HG02885 (cell line): ENCODE measurements at regions not wholly inside any gene's neighbourhood (a gene's known extent, or its start where the extent isn't known, plus 50 kb on each side); places are given as distances from the start of the nearest gene placed in this dataset.

ENCODE experiments used
- ATAC-seq: cut with Tn5 transposase; IDR thresholded peaks from one replicate; pipeline ENCODE4 v1.9.1; 2021; ENCODE audit warnings: mild to moderate bottlenecking; ENCODE audit not compliant: unreplicated experiment, poor library complexity

DNA sequence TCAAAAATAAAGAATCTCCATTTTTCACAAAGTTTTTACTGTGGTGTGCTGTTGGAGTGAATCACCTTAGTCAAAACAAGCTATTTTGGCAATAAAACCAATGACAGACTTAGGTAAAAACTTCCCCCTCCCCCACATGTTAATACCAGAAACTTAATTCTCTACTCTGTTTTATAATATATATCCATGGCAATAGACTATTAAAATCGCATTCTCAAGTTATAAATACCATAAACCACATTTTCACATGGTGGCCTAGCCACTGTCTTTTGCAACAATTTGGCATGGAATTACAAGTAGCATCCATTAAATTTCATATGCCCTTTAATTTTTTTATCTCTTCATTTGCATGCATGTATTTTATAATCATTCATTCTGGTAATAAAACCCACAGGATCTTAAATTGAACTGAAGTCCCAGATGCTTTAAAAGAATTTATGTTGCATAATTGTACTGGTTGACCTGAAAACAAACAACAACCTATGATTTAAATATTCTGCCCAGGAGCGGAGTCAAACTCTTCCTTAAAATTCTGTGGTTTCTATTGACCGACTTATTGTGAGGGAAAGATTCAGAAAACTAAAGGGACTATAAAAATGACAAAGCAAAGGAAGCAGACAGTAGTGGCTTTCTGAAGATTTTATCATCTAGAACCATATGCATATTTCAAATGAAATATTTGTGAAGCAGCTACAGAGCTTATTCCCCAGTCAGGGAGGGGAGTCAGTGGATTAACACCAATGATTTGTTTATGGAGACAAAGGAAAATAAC, 229.0 kb upstream of the TBL1XR1 start:
- ATAC-seq, result no peak

DNA sequence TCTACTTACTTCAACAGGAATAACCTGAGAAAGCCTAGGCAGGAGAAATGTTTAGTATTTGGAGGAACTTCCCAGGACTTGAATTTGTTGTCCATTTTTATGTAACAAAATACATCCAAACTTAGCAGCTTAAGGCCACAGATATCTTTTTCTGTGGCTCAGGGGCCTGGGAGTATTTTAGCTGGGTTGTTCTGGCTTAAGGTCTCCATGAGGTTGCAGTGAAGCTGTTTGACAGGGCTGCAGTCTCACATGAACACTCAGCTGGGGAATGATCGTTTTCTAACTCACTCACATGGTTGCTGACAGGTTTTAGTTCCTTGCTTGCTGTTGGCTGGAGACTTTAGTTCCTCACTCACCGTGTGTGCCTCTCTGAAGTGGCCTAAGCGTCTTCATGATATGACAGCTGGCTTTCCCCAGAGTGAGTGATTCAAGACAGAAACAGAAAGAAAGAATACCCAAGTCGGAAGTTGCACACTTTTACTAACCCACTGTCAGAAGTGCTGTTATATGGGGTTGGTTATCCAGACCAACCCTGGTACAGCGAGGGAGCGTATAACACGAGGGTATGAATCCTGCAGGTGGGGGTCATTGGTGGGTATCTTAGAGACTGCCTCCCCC, 229.7 kb upstream of the TBL1XR1 start:
- ATAC-seq, result peak; percentile 99

DNA sequence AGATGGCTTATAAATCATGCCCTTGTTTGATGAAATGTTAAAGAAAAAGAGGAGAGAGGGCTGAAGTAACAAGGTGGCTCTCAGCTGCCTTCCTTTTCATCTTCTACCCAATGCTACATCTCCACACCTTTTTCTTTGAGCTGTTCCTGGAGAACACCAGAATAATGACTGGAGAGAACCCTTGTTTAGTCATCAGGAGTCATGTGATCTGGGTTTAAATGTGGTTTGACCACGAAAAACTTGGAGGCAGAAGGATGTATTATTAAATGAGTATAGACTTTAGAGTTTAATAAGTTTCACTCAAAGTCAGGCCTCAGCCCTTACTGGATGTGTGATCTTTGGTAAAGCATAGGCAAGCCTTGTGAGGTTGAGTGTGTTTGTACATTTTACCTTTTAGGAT, 230.3 kb upstream of the TBL1XR1 start:
- no peak for ATAC-seq

DNA sequence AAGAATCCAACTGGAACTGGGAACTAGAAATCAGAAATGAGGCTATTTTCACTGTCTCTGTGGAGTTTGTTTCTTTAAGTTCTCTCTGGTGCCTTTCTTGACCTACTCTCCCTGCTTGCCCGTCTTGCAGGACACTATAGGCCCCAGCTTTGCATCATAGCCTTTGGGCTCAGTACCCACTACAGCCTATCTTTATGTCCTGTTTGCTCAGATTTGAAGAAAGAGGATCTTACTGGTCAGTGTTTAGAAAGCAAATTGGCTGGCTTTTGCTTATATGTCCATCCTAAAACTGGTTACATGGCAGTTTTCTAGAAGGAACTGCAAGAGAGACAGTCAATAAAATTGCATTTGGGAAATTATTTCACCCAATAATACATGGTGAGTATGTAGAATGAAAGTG, 231.8 kb upstream of the TBL1XR1 start:
- ATAC-seq, result no peak

DNA sequence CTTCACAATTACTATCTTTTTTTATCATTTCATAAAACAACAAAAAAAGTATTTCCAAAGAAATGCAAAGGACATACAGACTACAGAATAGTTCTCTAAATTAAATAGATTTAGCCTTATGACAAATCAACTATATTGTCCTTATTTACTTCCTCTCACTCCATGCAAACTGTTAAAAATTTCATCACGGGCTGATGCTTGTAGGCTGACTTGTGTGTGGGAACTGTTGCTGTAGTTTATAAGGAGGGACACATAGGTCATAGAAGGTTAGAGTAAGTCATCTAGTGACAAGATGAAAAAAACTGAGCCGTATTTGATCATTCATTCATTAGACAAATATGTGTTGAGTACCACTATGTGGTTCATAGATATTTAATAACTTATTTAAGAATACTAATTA, 232.5 kb upstream of the TBL1XR1 start:
- no peak for ATAC-seq

DNA sequence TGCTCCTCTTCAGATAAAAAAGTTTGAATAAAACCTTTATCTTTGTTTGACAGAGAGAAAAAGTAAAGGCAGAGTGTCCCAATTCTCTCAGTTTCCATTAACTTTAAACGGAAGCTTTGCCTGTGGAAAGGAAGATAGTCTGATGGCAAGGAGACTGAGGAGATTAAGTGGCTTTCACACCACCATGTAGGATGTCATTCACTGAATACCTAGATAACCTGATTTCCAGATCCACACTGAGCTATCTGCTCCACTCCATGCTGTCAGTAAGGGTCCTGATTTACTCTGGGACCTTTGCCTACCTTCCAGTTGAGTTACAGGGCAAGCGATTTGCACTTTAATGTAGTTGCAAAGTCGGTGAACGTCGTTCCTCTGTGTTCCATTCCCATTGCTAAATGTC, 233.4 kb upstream of the TBL1XR1 start:
- no peak for ATAC-seq

DNA sequence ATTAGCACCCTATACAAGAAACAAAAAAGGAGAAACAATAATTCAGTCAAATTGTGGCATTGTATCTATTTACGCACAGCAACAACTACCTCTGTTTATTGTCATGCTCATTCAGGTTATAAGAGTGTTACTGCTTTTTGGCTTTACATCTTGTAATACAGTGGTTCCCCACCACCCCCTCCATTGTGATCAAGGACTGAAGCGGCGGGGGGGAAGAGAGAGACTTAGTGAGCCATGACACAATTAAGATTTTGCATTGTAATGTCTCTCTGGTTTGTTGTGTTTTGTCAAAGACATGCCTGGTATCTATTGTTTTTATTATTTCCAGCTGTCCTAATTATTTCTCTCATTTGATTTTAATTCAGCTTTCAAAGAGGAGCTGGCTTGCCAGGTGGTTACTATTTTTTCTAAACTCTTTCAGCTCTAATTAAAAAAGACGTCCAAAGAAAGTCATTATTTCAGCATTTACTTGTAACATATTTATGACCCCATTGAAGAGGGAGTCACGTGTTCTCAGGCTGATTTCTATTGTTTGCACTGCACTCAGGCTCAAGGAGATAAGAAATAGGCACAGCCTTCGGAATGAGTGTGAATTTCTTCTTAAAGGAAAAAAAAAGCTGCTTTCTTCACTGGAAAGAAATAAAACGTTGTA, 234.4 kb upstream of the TBL1XR1 start:
- no peak for ATAC-seq

DNA sequence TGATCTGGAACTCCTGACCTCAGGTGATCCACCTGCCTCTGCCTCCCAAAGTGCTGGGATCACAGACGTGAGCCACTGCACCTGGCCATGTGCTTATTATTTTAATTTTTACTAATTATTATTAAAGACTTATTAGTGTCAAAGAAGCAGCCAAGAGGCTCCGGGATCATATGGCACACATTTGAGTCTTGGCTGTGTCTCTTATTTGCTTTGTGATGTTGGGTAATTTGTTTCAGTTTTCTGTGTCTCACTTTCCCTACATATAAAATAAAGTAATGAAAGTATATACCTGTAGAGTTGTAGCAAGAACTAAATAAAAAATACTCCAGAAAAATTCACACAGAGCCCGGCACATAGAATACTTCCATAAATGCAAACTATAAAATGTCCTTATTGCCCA, 238.0 kb upstream of the TBL1XR1 start:
- no peak for ATAC-seq

DNA sequence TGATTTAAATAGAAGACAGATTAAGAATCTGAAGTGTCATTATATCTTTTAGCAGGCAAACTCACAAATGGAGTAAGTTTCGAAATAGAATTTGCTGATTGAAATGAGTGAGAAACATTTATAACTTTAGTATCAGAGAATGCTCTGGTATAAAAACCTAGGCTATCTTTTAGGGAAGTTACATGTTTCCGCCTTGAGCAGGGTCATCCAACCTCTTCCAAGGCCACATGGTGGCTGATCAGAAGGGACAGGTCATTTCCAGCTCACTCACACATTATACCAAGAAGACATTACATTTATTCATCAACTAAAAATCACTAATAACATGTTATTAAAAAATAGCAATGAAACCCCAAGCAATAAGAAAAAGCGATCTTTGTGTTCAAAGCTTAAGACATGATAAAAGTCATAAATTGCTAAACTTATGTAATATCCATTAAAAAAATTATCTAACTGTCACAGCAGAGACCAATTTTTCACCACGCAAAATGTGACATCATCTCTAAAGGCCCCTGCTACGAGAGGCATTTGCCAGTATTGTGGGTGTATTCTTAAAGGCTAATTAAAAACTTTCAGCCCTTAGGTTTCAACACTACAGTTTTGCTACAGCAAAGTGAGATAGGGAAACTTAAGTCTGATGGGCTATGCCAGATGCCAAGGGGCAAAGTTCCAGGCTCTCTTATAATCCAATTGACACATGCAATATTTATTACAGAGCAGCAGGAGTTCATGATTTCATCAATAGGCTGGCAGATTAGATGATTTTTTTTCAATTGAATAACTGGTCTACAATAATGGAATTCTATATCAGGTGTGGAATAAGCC, 240.4 kb upstream of the TBL1XR1 start:
- no peak for ATAC-seq

DNA sequence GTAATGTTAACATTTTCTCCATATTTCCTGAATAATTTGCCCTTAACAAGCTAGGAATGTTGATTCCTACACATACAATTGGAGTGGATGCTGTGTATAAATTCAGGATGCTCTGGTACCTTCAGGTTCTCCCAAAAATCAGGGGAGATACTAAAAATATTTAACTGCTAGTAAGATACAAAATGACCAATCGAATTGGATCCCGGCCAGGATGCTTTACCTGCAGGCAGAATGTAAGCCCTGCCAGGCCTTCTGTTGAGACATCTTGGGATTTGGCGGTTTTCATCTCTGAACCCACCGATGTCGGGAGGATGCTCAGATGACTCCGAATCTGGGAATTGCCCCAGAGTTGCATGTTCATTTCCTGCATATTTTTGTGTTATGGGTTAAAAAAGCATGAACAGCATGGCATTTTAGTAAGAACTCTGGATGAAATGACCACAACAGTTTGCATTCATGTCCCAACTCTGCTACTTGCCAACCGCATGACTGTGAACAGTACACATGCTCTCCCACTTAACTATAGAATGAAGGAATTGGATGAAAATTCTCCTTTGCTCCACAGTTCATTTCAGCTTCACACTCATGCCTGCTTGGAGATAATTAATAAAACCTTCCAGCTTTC, 241.4 kb upstream of the TBL1XR1 start:
- no peak for ATAC-seq

DNA sequence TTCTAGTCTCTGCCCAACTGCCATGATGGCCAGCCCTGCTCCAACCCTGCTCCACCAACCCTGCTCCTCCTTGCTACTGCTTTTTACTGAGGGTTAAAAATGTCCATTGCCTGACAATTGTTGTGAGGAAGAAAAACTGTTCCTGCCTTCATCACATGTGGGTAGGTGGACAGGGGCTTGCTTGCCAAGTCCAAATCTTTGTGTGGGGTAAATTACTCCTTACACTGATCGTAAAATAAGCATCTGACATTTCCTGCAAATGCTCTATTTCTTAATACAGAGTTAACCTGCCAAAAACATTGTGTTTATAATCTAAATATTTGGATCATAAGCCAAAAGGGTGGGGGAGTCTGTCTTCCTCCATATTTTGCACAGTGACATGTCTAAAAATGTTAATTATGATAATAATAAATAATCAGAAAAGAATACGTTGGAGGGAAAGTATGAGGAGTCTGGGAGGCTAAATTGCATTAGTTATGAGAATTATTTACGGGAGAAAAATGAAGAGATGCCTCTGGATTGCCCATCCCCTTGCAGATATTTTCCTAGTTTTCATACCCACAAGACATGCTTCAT, 242.5 kb upstream of the TBL1XR1 start:
- ATAC-seq, result no peak

DNA sequence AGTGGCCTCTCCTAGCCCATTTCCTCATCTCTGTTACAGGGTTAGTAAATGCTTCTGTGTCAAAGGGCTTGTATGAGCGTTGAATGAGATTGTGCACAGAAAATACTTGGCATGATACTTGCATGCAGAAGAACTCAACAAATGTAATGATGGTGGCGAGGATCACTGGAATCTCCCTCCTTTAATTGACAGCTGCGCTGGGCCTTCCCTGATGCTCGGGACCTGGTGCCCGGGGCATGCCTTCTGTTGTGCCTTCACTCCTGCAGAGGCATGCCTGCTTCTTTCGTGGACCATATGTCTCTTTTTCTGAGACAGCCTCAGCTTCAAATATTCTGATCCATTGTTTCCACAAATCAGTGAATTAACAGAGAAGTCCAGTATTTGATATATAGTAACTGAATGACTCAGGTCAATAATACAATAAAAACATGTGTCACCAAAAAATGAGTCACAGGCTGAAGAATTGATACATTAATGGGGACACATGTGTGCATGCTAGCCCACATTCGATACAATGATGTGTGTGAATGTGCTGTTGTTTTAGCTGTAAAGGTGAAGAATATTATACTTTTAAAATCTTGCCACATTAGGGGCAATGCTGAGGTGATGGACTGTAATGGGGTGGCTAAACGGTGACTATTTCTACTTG, 243.3 kb upstream of the TBL1XR1 start:
- ATAC-seq, result no peak

DNA sequence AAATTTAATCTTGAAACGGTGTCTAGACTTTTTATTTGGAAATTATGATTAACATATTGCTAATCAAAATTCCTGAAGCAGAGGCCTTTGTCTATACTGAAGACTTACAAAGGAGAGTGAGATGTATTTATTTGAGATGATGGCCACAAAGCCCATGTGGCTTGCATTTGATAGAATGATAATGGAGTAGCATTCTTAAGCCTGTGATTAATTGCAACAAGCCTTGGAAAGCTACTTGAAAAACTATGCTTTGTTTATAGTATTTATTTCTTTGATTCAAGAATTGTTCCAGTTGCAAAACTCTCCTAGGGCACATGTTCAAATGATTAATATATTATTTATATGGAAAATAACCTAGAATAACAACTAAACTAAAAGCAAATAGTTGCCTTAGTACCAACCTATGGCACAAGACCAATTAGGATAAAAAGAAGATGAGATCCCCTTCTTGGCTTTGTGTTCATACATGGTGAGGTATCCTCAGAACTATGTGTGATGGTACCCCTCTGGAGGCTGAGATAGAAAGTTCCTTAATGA, 244.1 kb upstream of the TBL1XR1 start:
- ATAC-seq, result no peak

DNA sequence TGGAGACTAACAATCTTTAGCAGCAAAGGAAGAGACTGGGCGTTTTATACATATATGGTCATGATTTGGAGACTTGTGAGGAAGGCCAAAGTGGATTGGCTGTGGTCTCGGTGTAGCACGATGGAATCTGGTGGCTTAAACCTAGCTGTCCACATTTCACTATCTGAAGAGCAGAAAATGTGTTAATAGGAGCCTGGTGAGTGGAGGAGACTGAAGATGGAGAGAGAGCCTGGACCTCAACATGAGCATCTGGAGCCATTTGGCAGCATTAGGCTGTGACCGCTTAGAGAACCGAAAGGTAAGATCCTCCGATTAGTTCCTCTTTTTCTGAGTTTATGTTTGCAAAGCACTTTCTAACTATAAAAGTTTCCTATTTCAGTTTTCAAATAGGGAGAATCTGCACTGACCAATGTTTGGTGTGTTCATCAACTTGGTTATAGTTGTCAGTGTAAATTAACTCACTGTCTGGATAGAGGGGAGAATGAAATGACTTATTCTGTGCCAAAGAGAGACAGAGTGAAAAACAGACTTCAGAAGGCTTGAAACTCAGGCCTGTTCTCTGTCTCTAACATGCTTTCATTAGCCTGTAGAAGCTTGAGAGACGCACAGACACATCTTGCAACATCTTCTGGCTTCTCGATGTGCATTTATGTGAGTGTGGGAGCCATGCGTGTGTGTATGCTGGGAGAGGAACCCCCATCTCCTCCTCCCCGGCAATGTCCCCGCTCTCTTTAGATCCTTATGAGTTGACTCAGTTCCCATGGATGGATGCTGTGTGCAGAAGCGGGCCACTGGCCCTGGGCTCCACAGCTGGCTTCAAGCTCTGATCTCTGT, 244.7 kb upstream of the TBL1XR1 start:
- peak; percentile 95 for ATAC-seq

DNA sequence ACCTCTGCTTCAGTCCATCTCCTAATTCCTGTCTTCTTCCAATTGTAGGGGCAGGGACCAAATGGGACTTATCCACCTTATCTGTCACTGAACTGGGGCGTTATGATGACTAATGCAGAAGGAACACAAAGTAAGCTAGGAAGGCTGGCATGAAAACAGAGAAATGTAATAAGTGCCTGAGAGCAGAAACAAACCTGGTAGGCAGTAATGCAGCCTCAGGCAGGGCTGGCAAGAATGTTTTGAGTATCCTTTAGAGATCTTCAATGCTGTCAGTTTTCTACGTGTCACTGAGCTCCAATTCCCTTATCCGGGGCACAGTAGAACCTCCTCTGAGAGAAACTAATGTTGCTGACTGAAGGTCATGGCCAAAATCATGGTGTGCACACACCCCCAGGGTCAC, 246.2 kb upstream of the TBL1XR1 start:
- no peak for ATAC-seq

DNA sequence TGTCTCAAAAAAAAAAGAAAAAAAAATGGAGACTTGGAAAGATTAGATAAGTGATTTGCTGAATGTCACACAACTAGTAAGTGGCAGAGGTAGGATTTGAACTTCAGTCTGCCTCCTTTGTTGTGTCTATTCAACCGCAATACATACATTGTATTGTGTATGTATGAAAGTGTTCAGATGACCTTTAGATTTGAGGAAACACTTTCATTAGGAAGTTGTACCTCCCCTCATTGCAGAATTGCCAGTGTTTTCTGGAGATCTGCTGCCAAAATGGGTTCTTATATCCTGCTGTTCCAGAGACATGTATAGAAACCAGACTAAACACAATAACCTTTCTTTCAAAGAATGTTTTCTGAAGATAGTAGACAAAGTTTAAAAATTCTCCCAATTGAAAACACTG, 247.4 kb upstream of the TBL1XR1 start:
- ATAC-seq, result no peak

DNA sequence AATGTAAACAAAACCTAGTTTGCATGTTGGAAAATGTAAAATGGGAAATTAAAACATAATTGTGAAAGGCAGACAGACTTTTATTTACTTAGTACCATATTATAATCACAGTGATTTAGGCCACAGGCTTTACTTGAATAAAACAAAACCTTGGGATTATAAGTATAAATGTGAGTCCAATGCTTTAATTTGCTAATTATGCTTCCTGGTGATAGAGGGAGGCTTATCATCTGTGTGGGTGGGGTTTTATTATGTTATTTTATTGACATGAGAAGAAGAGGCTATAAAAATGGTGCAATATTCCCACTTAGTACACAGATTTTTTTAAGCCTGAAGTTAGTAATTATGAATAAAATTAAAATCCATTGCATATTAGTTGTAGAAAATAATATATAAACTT, 248.3 kb upstream of the TBL1XR1 start:
- no peak for ATAC-seq

DNA sequence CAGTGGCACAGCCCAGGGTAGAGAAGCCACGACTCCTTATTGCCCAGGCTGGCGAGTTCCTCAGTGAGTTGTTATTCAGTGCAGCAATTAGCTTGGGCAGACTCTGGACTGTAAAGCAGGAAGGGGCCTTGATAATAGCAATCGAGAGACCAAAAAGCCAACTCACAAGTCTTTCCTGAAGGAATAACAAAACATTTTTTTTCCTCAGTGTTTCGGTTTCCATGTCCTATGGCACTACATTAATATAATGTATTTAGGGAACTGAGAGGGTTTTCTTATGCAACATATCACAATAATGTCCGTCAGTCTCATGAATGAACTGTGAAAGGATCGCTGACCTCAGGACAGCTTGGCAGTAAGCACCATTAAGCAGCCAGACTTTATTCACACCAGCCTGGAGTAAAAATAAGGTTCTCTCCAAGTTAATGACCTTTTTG, 248.9 kb upstream of the TBL1XR1 start:
- ATAC-seq, result no peak
